Epithelial cell of prostate (primary cell): ENCODE measurements at regions not wholly inside any gene's neighbourhood (a gene's known extent, or its start where the extent isn't known, plus 50 kb on each side); places are given as distances from the start of the nearest gene placed in this dataset.
"Not testable (repeated sequence)": the region's sequence is repeated elsewhere in the genome, so short reads cannot be mapped to it uniquely, and the experiment has no call there.

Experiments used
- DNase-seq: peaks from one replicate; pipeline ENCODE4 v3.0.0-alpha.2; 2011; ENCODE audit warnings: low read depth, low spot score
- H3K27ac ChIP-seq: fragments of 450-650 bp; 2 replicates; pipeline ENCODE4 v1.5.1; 2017; ENCODE audit warnings: mild to moderate bottlenecking

- H3K27ac ChIP-seq: no peak overlapping the region
Measured at GRCh38 chr13:78540058-78540457, 63.3 kb downstream of the POU4F1 start.

DNA sequence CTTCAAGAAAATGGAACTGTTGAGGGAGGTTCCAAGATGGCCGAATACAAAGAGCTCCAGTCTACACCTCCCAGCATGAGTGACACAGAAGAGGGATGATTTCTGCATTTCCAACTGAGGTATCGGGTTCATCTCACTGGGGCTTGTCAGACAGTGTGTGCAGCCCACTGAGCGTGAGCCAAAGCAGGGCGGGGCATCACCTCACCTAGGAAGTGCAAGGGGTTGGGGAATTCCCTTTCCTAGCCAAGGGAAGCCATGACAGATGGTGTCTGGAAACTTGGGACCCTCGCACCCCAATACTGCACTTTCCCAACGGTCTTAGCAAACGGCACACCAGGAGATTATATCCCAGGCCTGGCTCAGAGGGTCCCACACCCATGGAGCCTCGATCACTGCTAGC is 77.3 kb downstream of the POU4F1 start:
- DNase-seq, H3K27ac ChIP-seq: not testable (repeated sequence)

More at GRCh38 chr13:78540058-78540457, 63.3 kb downstream of the POU4F1 start:
- no peak for DNase-seq

DNA sequence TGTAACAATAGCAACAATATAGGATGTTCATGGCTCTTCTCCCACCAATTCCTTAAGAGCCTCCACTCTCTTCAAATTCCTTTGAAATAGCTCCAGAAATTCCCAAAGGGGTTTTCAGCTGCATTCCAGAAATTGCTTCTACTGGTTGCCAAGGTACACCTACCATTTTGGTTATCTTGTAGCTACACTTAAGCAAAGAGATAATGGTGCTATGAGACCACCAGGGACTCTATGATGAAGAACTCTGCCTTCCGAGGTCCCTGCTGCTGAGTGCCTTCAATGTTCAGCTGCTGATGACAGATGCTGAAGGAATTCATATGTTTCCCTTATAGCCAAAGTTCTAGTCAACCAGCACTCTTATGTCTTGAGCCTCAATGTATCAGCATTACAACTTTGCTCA is 78.4 kb downstream of the POU4F1 start:
- DNase-seq: no peak
- no peak overlapping the region for H3K27ac ChIP-seq

DNA sequence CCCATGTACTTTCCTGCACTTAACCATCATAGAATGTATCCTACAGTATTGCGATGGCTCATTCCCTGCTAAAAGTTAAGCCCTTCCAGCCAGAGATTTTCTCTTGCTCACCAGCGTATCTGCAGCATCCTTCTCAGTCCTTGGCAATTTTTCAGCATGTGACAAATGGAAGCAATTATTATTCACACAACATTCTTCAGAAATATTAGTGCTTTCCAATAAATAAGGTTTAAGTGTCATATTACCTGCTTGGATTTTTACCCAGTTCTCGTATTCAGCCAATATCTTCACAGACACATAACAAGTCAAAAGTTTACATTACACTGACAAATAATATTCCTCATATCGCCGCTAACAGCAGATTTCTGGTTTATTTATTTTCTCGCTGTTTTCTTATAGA is 82.3 kb downstream of the POU4F1 start:
- no peak overlapping the region for H3K27ac ChIP-seq
- no peak for DNase-seq

DNA sequence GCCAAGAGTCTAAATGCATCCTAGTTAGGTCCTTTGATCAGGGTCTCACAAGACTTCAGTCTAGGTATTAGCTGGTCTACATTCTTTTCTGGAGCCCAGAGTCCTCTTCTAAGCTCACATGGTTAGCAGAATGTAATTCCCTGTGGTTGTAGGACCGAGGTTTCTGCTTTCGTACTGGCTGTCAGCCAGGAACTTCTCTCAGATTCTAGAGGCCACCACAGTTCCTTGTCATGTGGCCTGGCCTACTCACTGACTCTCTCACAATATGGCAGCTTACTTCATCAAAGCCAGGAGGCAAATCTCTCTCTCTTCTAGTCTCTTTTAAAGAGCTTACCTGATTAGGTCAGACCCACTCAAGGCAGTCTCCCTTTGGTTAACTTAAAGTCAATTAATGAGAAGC is 82.9 kb downstream of the POU4F1 start:
- H3K27ac ChIP-seq: no peak overlapping the region
- DNase-seq: no peak

GRCh38 chr13:78518482-78518881 is 84.9 kb downstream of the POU4F1 start:
- H3K27ac ChIP-seq, DNase-seq: not testable (repeated sequence)

DNA sequence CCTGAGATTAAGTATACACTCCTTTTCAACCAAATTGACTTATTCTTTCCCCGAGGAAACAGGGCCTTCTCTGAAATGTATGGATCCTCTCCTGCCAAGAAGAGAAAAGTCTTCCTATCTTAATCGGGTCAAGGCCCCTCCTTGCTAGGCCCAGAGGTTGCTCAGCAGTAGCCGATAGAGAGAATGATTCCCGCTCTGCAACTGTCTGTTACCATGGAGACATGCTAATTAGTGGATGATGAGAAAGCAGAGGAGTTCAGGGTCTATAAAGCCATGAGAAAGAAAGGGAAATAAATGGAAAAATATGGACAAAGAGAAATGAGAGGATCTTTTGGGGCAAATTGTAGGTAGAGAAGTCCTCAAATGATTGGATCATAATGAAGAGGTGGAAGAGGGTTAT is 103.5 kb downstream of the POU4F1 start:
- no peak overlapping the region for H3K27ac ChIP-seq
- no peak for DNase-seq

DNA sequence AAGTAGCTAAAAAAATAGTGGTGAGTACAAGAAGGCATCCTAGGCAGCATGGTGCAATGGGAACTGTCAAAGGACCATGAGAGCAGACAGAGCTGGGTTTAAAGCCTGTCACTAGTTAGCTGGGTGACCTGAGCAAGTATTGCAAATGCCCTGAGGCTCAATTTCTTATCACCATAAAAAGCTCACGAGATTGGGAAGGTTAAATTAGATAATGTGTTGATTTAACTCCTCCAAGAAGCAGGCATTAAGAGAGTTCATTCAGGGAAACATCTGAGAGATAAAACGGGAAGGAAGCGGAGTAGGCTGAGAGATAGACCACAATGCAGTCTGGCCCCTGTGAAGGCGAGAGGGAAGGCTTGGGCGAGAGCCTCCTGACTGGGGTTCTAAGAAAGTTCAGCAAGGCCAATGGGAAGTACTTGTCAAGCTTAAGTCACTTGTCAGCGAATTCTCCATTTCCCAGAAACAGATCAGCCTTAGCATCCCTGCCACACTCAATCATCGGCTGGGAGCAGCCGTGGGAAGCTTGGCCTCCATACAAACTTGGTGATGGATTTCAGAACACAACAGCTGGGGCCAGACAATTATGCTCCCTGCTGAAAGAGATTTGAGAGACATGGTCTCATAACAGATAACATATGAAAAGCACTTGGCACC is 105.5 kb downstream of the POU4F1 start:
- DNase-seq: no peak
- no peak overlapping the region for H3K27ac ChIP-seq

DNA sequence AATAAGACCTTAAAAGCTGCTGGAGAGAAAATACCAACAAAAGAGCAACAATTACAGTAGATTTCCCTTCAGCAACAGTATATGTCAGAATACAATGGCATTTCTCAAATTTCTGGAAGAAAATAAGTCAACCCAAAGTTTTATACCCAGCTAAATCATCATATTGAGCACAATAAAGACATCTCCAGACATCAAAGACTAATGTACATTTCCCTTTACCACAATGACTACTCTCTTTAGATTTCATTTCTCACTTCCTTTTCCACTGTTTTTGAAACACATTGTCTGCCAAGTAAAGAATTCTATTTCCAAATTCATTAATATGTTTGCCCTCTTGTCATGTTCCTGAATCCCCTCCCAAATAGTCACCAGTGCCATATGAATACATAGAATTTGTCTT is 111.4 kb downstream of the POU4F1 start:
- H3K27ac ChIP-seq: no peak overlapping the region

GRCh38 chr13:78490225-78490624 is 113.1 kb downstream of the POU4F1 start:
- H3K27ac ChIP-seq, DNase-seq: not testable (repeated sequence)

More for the DNA sequence above, 111.4 kb downstream of the POU4F1 start:
- DNase-seq: no peak

- H3K27ac ChIP-seq: no peak overlapping the region
- DNase-seq: no peak
Measured at GRCh38 chr13:78487707-78488106, 115.6 kb downstream of the POU4F1 start.

- H3K27ac ChIP-seq: no peak overlapping the region
- DNase-seq: no peak
Measured at GRCh38 chr13:78485803-78486202, 117.5 kb downstream of the POU4F1 start.

GRCh38 chr13:78478183-78478582 is 125.2 kb downstream of the POU4F1 start:
- H3K27ac ChIP-seq: no peak overlapping the region
- DNase-seq: no peak

GRCh38 chr13:78476910-78477309 is 126.4 kb downstream of the POU4F1 start:
- no peak for DNase-seq
- no peak overlapping the region for H3K27ac ChIP-seq

- no peak for DNase-seq
- no peak overlapping the region for H3K27ac ChIP-seq
Measured at GRCh38 chr13:78468621-78469020, 134.7 kb downstream of the POU4F1 start.

- no peak overlapping the region for H3K27ac ChIP-seq
- no peak for DNase-seq
Measured at GRCh38 chr13:78465250-78465649, 138.1 kb downstream of the POU4F1 start.

- no peak overlapping the region for H3K27ac ChIP-seq
Measured at GRCh38 chr13:78460176-78460575, 143.2 kb downstream of the POU4F1 start.

GRCh38 chr13:78443839-78444238 is 159.5 kb downstream of the POU4F1 start:
- H3K27ac ChIP-seq: no peak overlapping the region
- no peak for DNase-seq

More at GRCh38 chr13:78460176-78460575, 143.2 kb downstream of the POU4F1 start:
- no peak for DNase-seq

DNA sequence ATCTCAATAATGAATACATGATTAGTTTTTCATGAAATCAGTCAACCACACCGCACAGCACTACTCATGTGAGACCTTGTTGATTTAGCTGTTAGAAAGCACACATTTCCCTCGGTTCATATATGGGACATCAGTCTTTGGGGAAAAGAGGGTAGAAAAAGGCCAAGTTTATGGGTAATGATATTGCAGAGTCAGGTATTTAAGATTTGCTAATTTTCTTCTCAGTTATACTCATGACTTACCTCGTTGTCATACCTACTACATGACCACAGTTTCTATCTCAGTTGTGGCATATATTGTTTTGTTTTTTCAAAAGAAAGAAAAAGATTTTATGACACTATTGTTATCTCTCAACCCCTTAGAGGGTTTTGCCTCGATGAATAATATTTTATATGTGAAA is 165.6 kb downstream of the POU4F1 start:
- no peak overlapping the region for H3K27ac ChIP-seq
- no peak for DNase-seq

GRCh38 chr13:78436311-78436710 is 167.0 kb downstream of the POU4F1 start:
- DNase-seq: no peak
- H3K27ac ChIP-seq: no peak overlapping the region

- no peak overlapping the region for H3K27ac ChIP-seq
Measured at GRCh38 chr13:78431328-78431727, 172.0 kb downstream of the POU4F1 start.

GRCh38 chr13:78430811-78431210 is 172.5 kb downstream of the POU4F1 start:
- H3K27ac ChIP-seq: no peak overlapping the region
- no peak for DNase-seq

More at GRCh38 chr13:78431328-78431727, 172.0 kb downstream of the POU4F1 start:
- DNase-seq: no peak
